ENCODE measurements at regions not wholly inside any gene's neighbourhood (a gene's known extent, or its start where the extent isn't known, plus 50 kb on each side); places are given as distances from the start of the nearest gene placed in this dataset.

- TF ChIP-seq PBX2 (CRISPR knock-in tag; IDR thresholded peaks at IDR 0.05; ENCODE audit: low read depth), result no peak
- TF ChIP-seq PBX2 (tag; conservative IDR thresholded peaks at IDR 0.05; ENCODE audit: low read depth), result no peak
- TF ChIP-seq ATF4 (CRISPR knock-in tag; IDR thresholded peaks at IDR 0.05), result no peak
- no peak for TF ChIP-seq GABPB1 (CRISPR knock-in tag; IDR thresholded peaks at IDR 0.05)
- no peak for TF ChIP-seq GABPB2 (CRISPR knock-in tag; conservative IDR thresholded peaks at IDR 0.05)
- no peak for TF ChIP-seq GTF2A2 (tag; IDR thresholded peaks at IDR 0.05)
- TF ChIP-seq XRCC4 (IDR thresholded peaks at IDR 0.05; ENCODE audit: extremely low read depth, insufficient read depth, insufficient read length), result no peak
- TF ChIP-seq USF1 (CRISPR knock-in tag; IDR thresholded peaks at IDR 0.05), result no peak
Measured at GRCh38 chr18:42444349-42444748, 489.3 kb downstream of the PIK3C3 start (continued).
